Liver (tissue), 3 donors: ENCODE measurements at regions not wholly inside any gene's neighbourhood (a gene's known extent, or its start where the extent isn't known, plus 50 kb on each side); places are given as distances from the start of the nearest gene placed in this dataset.

Experiments
- GABPA ChIP-seq, 2 donors: IDR thresholded peaks in 1 of 2; conservative IDR thresholded peaks in 1 of 2; 2 replicates each; pipeline ENCODE4 v1.6.1; 2016; ENCODE audit warnings: antibody characterized with exemption in 2 of 2, mild to moderate bottlenecking in 1 of 2, moderate library complexity in 1 of 2
- JUND ChIP-seq, 2 donors: IDR thresholded peaks; 2 replicates each; pipeline ENCODE4 v1.6.1; 2016; ENCODE audit warnings: antibody characterized with exemption in 2 of 2
- RAD21 ChIP-seq, 2 donors: IDR thresholded peaks; 2 replicates each; pipeline ENCODE4 v1.6.1; 2016; ENCODE audit warnings: antibody characterized with exemption in 2 of 2, mild to moderate bottlenecking in 2 of 2
- SP1 ChIP-seq: IDR thresholded peaks from 2 replicates; pipeline ENCODE4 v1.6.1; 2018; ENCODE audit warnings: antibody characterized with exemption, mild to moderate bottlenecking
- YY1 ChIP-seq: IDR thresholded peaks from 2 replicates; pipeline ENCODE4 v1.6.1; 2016; ENCODE audit warnings: antibody characterized with exemption, mild to moderate bottlenecking
- TF ChIP-seq, protein P1 (sequence below): fragments of 150-350 bp; IDR thresholded peaks from 2 replicates; pipeline ENCODE4 v1.5.1; 2017; ENCODE audit warnings: improper control_type of control experiment, low read depth, low read length; ENCODE audit not compliant: missing input control
- TF ChIP-seq, protein P2 (sequence below): IDR thresholded peaks from 2 replicates; pipeline ENCODE4 v1.6.1; 2016; ENCODE audit warnings: antibody characterized with exemption
- TF ChIP-seq, protein P3 (sequence below): IDR thresholded peaks from 2 replicates; pipeline ENCODE4 v1.6.1; 2016; ENCODE audit warnings: antibody characterized with exemption
- donor health status: healthy.
- donor health status: healthy.

DNA sequence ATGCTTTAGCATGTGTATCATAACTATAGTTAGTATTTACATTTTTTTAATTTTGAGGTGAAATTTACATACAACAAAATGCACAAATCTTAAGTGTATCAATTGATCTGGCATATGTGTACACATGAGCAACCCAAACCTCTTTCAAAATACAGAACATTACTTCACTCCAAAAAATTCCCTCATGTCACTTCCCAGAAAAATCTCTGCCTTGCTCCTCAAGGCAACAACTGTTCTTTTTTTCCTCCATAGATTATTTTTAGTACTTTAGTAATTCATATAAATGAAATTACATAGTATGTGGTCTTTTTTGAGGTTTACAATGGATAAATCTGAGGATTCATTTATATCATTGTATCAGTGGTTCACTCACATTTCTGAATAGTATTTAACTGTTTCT is 84.9 kb downstream of the TRIM42 start:
- TF ChIP-seq, protein P1, sequence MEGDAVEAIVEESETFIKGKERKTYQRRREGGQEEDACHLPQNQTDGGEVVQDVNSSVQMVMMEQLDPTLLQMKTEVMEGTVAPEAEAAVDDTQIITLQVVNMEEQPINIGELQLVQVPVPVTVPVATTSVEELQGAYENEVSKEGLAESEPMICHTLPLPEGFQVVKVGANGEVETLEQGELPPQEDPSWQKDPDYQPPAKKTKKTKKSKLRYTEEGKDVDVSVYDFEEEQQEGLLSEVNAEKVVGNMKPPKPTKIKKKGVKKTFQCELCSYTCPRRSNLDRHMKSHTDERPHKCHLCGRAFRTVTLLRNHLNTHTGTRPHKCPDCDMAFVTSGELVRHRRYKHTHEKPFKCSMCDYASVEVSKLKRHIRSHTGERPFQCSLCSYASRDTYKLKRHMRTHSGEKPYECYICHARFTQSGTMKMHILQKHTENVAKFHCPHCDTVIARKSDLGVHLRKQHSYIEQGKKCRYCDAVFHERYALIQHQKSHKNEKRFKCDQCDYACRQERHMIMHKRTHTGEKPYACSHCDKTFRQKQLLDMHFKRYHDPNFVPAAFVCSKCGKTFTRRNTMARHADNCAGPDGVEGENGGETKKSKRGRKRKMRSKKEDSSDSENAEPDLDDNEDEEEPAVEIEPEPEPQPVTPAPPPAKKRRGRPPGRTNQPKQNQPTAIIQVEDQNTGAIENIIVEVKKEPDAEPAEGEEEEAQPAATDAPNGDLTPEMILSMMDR = no peak
- TF ChIP-seq SP1 (no peak), GABPA (IDR thresholded peaks at IDR 0.05 in 1 of 2, conservative IDR thresholded peaks at IDR 0.05 in 1 of 2) (no peak), JUND (IDR thresholded peaks at IDR 0.05) (no peak), YY1 (no peak), RAD21 (IDR thresholded peaks at IDR 0.05) (no peak)
- TF ChIP-seq, protein P2, sequence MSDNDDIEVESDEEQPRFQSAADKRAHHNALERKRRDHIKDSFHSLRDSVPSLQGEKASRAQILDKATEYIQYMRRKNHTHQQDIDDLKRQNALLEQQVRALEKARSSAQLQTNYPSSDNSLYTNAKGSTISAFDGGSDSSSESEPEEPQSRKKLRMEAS = no peak
- TF ChIP-seq, protein P3, sequence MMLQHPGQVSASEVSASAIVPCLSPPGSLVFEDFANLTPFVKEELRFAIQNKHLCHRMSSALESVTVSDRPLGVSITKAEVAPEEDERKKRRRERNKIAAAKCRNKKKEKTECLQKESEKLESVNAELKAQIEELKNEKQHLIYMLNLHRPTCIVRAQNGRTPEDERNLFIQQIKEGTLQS = no peak
